DND-41 (cell line): ENCODE measurements at regions not wholly inside any gene's neighbourhood (a gene's known extent, or its start where the extent isn't known, plus 50 kb on each side); places are given as distances from the start of the nearest gene placed in this dataset.
"Not testable (repeated sequence)": the region's sequence is repeated elsewhere in the genome, so short reads cannot be mapped to it uniquely, and the experiment has no call there.

Experiments
- EZH2 ChIP-seq: IDR thresholded peaks from 3 replicates; pipeline ENCODE4 v1.6.1; 2012; ENCODE audit warnings: borderline replicate concordance, low read depth, mild to moderate bottlenecking, moderate library complexity, low read length, inconsistent platforms; ENCODE audit not compliant: severe bottlenecking
- TF ChIP-seq, protein P1 (sequence below): IDR thresholded peaks from 2 replicates; pipeline ENCODE4 v1.5.1; 2012; ENCODE audit warnings: borderline replicate concordance, low read length, moderate library complexity, mild to moderate bottlenecking; ENCODE audit not compliant: poor library complexity, severe bottlenecking; ENCODE audit errors: extremely low read depth

DNA sequence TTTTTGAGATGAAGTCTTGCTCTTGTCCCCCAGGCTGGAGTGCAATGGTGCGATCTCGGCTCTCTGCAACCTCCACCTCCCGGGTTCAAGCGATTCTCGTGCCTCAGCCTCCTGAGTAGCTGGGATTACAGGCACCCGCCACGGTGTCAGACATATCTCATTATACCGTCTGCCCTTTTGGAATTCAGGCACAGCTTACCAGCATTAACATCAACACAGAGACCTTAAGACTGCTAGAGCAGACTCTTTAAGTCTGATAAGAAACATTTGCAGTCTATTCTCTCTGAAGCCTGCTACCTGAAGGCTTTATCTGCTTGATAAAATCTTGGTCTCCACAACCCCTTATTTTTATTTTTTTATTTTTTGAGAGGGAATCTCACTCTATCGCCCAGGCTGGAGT, 78.7 kb downstream of the SOWAHC start:
- not testable (repeated sequence) for TF ChIP-seq EZH2
- TF ChIP-seq, protein P1, sequence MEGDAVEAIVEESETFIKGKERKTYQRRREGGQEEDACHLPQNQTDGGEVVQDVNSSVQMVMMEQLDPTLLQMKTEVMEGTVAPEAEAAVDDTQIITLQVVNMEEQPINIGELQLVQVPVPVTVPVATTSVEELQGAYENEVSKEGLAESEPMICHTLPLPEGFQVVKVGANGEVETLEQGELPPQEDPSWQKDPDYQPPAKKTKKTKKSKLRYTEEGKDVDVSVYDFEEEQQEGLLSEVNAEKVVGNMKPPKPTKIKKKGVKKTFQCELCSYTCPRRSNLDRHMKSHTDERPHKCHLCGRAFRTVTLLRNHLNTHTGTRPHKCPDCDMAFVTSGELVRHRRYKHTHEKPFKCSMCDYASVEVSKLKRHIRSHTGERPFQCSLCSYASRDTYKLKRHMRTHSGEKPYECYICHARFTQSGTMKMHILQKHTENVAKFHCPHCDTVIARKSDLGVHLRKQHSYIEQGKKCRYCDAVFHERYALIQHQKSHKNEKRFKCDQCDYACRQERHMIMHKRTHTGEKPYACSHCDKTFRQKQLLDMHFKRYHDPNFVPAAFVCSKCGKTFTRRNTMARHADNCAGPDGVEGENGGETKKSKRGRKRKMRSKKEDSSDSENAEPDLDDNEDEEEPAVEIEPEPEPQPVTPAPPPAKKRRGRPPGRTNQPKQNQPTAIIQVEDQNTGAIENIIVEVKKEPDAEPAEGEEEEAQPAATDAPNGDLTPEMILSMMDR: not testable (repeated sequence)
